ENCODE measurements at regions not wholly inside any gene's neighbourhood (a gene's known extent, or its start where the extent isn't known, plus 50 kb on each side); places are given as distances from the start of the nearest gene placed in this dataset.
"Not testable (repeated sequence)": the region's sequence is repeated elsewhere in the genome, so short reads cannot be mapped to it uniquely, and the experiment has no call there.

DNA sequence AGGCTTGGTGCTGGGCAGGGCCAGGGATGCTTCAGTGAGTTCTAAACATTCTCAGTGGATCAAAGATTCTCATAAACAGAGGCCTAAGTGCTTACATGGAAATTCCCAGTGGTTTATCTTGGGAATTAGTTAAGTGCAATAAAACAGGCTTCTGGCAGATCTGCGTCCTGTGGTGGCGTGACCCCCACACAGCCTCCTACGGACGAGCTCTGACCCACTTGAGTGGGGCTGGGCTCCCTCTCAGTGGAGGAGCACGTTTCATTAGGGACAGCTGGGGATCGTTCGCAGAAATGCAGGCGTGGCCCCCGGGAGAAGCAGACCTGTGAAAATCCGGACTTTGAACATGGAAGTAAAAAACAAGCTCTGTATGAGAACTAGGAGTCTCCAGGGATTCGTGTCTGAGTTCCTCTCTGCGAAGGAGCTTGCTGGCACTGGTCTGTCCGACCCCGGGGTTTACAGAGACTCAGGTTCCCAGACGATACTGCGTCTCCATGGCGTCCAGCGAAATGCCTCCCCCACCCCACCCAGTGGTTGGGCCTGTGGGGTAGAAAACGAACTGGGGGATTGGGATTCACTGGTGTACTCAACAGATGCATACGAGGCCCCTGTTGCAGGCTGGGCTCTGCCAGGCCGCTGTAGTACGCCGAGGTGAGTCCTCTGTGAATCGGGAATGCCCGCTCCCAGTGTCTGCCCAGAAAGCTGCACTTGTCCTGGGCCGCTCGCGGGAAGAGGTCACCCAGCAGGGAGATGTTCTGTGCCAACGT, 117.6 kb downstream of the NPIPB11 start:
- H3K4me1 ChIP-seq (ENCODE audit: control insufficient read depth, insufficient read depth, low read length, poor library complexity, severe bottlenecking); H3K36me3 ChIP-seq (ENCODE audit: control insufficient read depth, insufficient read depth, low read length); H3K9me3 ChIP-seq (ENCODE audit: control insufficient read depth, low read length); H3K27me3 ChIP-seq (replicated peaks; ENCODE audit: control insufficient read depth, insufficient read depth, low read length, poor library complexity, severe bottlenecking); DNase-seq; H3K27ac ChIP-seq (ENCODE audit: insufficient read depth, low read length, poor library complexity, severe bottlenecking); H3K4me3 ChIP-seq (ENCODE audit: insufficient read depth, low read depth, low read length, poor library complexity, severe bottlenecking): not testable (repeated sequence)

- H3K4me1 ChIP-seq (ENCODE audit: control insufficient read depth, insufficient read depth, low read length, poor library complexity, severe bottlenecking); H3K9me3 ChIP-seq (ENCODE audit: control insufficient read depth, low read length); H3K27me3 ChIP-seq (replicated peaks; ENCODE audit: control insufficient read depth, insufficient read depth, low read length, poor library complexity, severe bottlenecking); H3K27ac ChIP-seq (ENCODE audit: insufficient read depth, low read length, poor library complexity, severe bottlenecking); H3K36me3 ChIP-seq (ENCODE audit: control insufficient read depth, insufficient read depth, low read length); DNase-seq; H3K4me3 ChIP-seq (ENCODE audit: insufficient read depth, low read depth, low read length, poor library complexity, severe bottlenecking): not testable (repeated sequence)
Observed at GRCh38 chr16:29287871-29288535, 118.5 kb downstream of the NPIPB11 start.

DNA sequence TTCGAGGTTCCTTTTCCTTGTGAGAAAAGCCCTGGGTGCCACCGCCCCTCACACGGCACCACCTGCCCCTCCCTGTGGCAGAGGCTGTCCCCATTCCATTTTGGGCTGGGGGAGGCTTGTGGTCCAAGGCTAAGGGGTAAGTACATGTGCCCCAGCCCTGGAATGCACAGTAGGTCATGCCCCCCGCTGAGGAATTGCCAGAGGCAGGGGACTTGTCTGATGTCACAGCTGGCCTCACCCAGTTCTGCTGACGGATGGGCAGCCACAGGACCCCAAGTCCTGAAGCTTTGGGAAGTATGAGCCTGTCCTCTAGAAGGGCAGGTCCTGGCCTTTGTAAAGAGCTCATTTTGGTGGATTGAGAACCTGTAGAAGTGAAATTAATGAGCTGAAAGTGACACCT, 119.3 kb downstream of the NPIPB11 start:
- not testable (repeated sequence) for H3K36me3 ChIP-seq (ENCODE audit: control insufficient read depth, insufficient read depth, low read length); DNase-seq; H3K4me3 ChIP-seq (ENCODE audit: insufficient read depth, low read depth, low read length, poor library complexity, severe bottlenecking); H3K27ac ChIP-seq (ENCODE audit: insufficient read depth, low read length, poor library complexity, severe bottlenecking); H3K9me3 ChIP-seq (ENCODE audit: control insufficient read depth, low read length); H3K4me1 ChIP-seq (ENCODE audit: control insufficient read depth, insufficient read depth, low read length, poor library complexity, severe bottlenecking); H3K27me3 ChIP-seq (replicated peaks; ENCODE audit: control insufficient read depth, insufficient read depth, low read length, poor library complexity, severe bottlenecking)

GRCh38 chr16:29286796-29287195, 119.7 kb downstream of the NPIPB11 start:
- not testable (repeated sequence) for H3K27me3 ChIP-seq (replicated peaks; ENCODE audit: control insufficient read depth, insufficient read depth, low read length, poor library complexity, severe bottlenecking); H3K36me3 ChIP-seq (ENCODE audit: control insufficient read depth, insufficient read depth, low read length); H3K4me3 ChIP-seq (ENCODE audit: insufficient read depth, low read depth, low read length, poor library complexity, severe bottlenecking); DNase-seq; H3K9me3 ChIP-seq (ENCODE audit: control insufficient read depth, low read length); H3K4me1 ChIP-seq (ENCODE audit: control insufficient read depth, insufficient read depth, low read length, poor library complexity, severe bottlenecking); H3K27ac ChIP-seq (ENCODE audit: insufficient read depth, low read length, poor library complexity, severe bottlenecking)

DNA sequence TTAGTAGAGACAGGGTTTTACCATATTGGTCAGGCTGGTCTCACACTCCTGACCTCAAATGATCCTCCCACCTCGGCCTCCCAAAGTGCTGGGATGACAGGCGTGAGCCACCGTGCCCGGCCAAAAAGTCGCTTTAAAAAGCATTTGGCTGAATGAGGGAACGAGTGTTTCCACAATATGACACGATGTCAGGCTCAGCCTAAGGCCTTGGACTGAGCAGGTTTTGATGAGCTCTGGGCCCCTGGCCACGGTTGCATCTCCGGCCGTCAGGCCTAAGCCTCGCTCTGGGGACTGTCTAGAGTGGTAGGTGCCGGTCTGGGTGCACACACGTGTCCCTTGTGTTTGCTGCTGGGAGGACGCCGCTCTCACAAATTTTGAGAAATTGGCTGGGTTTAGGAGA, 120.3 kb downstream of the NPIPB11 start:
- H3K4me3 ChIP-seq (ENCODE audit: insufficient read depth, low read depth, low read length, poor library complexity, severe bottlenecking); H3K27ac ChIP-seq (ENCODE audit: insufficient read depth, low read length, poor library complexity, severe bottlenecking); H3K4me1 ChIP-seq (ENCODE audit: control insufficient read depth, insufficient read depth, low read length, poor library complexity, severe bottlenecking); DNase-seq; H3K9me3 ChIP-seq (ENCODE audit: control insufficient read depth, low read length); H3K36me3 ChIP-seq (ENCODE audit: control insufficient read depth, insufficient read depth, low read length); H3K27me3 ChIP-seq (replicated peaks; ENCODE audit: control insufficient read depth, insufficient read depth, low read length, poor library complexity, severe bottlenecking): not testable (repeated sequence)

- not testable (repeated sequence) for H3K27ac ChIP-seq (ENCODE audit: insufficient read depth, low read length, poor library complexity, severe bottlenecking); H3K4me3 ChIP-seq (ENCODE audit: insufficient read depth, low read depth, low read length, poor library complexity, severe bottlenecking); H3K9me3 ChIP-seq (ENCODE audit: control insufficient read depth, low read length); H3K27me3 ChIP-seq (replicated peaks; ENCODE audit: control insufficient read depth, insufficient read depth, low read length, poor library complexity, severe bottlenecking); H3K36me3 ChIP-seq (ENCODE audit: control insufficient read depth, insufficient read depth, low read length); H3K4me1 ChIP-seq (ENCODE audit: control insufficient read depth, insufficient read depth, low read length, poor library complexity, severe bottlenecking); DNase-seq
Observed at GRCh38 chr16:29285151-29285885, 121.2 kb downstream of the NPIPB11 start.

GRCh38 chr16:29284723-29285122, 121.8 kb downstream of the NPIPB11 start:
- H3K4me1 ChIP-seq (ENCODE audit: control insufficient read depth, insufficient read depth, low read length, poor library complexity, severe bottlenecking); H3K4me3 ChIP-seq (ENCODE audit: insufficient read depth, low read depth, low read length, poor library complexity, severe bottlenecking); DNase-seq; H3K36me3 ChIP-seq (ENCODE audit: control insufficient read depth, insufficient read depth, low read length); H3K27ac ChIP-seq (ENCODE audit: insufficient read depth, low read length, poor library complexity, severe bottlenecking); H3K9me3 ChIP-seq (ENCODE audit: control insufficient read depth, low read length); H3K27me3 ChIP-seq (replicated peaks; ENCODE audit: control insufficient read depth, insufficient read depth, low read length, poor library complexity, severe bottlenecking): not testable (repeated sequence)

DNA sequence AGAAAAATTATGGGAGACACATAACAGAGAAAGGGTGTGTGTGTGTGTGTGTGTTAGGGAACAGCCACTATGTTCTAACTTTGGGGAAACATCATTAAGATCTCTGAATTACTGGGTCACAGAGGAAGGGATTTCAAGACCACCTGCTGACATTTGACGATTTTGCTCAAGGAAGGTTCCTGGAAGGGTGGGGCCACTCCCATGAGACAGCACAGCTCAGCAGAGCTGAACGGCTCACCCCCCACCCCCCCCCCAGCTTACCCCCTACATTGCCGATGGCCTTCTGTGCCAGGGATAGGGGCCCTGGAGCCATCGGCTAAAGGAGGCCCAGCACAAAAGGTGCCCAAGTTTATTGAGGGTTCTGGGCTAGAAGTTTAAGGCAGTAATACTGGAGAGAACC, 122.4 kb downstream of the NPIPB11 start:
- not testable (repeated sequence) for H3K4me1 ChIP-seq (ENCODE audit: control insufficient read depth, insufficient read depth, low read length, poor library complexity, severe bottlenecking); H3K9me3 ChIP-seq (ENCODE audit: control insufficient read depth, low read length); H3K27me3 ChIP-seq (replicated peaks; ENCODE audit: control insufficient read depth, insufficient read depth, low read length, poor library complexity, severe bottlenecking); H3K4me3 ChIP-seq (ENCODE audit: insufficient read depth, low read depth, low read length, poor library complexity, severe bottlenecking); H3K27ac ChIP-seq (ENCODE audit: insufficient read depth, low read length, poor library complexity, severe bottlenecking); DNase-seq; H3K36me3 ChIP-seq (ENCODE audit: control insufficient read depth, insufficient read depth, low read length)

GRCh38 chr16:29278097-29278871, 128.2 kb downstream of the NPIPB11 start:
- H3K4me1 ChIP-seq (ENCODE audit: control insufficient read depth, insufficient read depth, low read length, poor library complexity, severe bottlenecking); H3K9me3 ChIP-seq (ENCODE audit: control insufficient read depth, low read length); H3K36me3 ChIP-seq (ENCODE audit: control insufficient read depth, insufficient read depth, low read length); H3K4me3 ChIP-seq (ENCODE audit: insufficient read depth, low read depth, low read length, poor library complexity, severe bottlenecking); H3K27ac ChIP-seq (ENCODE audit: insufficient read depth, low read length, poor library complexity, severe bottlenecking); DNase-seq; H3K27me3 ChIP-seq (replicated peaks; ENCODE audit: control insufficient read depth, insufficient read depth, low read length, poor library complexity, severe bottlenecking): not testable (repeated sequence)
